ENCODE measurements at regions not wholly inside any gene's neighbourhood (a gene's known extent, or its start where the extent isn't known, plus 50 kb on each side); places are given as distances from the start of the nearest gene placed in this dataset.

- Histone ChIP-seq H2AFZ (ENCODE audit: low read length) (no peak overlapping the region), H3K27me3 (ENCODE audit: insufficient read depth, low read length, poor library complexity, severe bottlenecking) (no peaks in the 10 kb centered on the region)
These were observed 2539.0 kb upstream of the PCDH20 start for GRCh38 chr13:63954683-63955082.

GRCh38 chr13:63948045-63948444, 2532.4 kb upstream of the PCDH20 start:
- TF ChIP-seq EZH2phosphoT487 (IDR thresholded peaks at IDR 0.05; ENCODE audit: borderline replicate concordance) = no peak
- TF ChIP-seq, protein P1, sequence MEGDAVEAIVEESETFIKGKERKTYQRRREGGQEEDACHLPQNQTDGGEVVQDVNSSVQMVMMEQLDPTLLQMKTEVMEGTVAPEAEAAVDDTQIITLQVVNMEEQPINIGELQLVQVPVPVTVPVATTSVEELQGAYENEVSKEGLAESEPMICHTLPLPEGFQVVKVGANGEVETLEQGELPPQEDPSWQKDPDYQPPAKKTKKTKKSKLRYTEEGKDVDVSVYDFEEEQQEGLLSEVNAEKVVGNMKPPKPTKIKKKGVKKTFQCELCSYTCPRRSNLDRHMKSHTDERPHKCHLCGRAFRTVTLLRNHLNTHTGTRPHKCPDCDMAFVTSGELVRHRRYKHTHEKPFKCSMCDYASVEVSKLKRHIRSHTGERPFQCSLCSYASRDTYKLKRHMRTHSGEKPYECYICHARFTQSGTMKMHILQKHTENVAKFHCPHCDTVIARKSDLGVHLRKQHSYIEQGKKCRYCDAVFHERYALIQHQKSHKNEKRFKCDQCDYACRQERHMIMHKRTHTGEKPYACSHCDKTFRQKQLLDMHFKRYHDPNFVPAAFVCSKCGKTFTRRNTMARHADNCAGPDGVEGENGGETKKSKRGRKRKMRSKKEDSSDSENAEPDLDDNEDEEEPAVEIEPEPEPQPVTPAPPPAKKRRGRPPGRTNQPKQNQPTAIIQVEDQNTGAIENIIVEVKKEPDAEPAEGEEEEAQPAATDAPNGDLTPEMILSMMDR (conservative IDR thresholded peaks at IDR 0.05; ENCODE audit: low read length) = no peak
- Histone ChIP-seq H3K9ac (ENCODE audit: low read depth, low read length, poor library complexity, severe bottlenecking) (no peak overlapping the region), H3K27me3 (ENCODE audit: insufficient read depth, low read length, poor library complexity, severe bottlenecking) (no peaks in the 10 kb centered on the region), H2AFZ (ENCODE audit: low read length) (no peak overlapping the region), H3K79me2 (ENCODE audit: insufficient read depth, low read length) (no peaks in the 10 kb centered on the region), H3K4me2 (ENCODE audit: low read depth, low read length, poor library complexity, severe bottlenecking) (no peak overlapping the region), H3K9me3 (ENCODE audit: insufficient read depth, low read depth, low read length) (peaks cover 3% of the 10 kb centered on the region; the same call in 1 of the 2 replicates), H3K36me3 (ENCODE audit: insufficient read depth, low read length) (no peaks in the 10 kb centered on the region), H3K9me2 (replicated peaks; ENCODE audit: low read depth, low read length) (no peaks in the 10 kb centered on the region), H3K4me3 (ENCODE audit: low read length, poor library complexity, severe bottlenecking) (no peak overlapping the region), H3F3A (ENCODE audit: low read depth) (no peaks in the 10 kb centered on the region), H4K20me1 (ENCODE audit: insufficient read depth, low read length, poor library complexity, severe bottlenecking) (no peaks in the 10 kb centered on the region), H3K4me1 (ENCODE audit: insufficient read depth, low read length, poor library complexity, severe bottlenecking) (no peaks in the 10 kb centered on the region)

More at GRCh38 chr13:63954683-63955082, 2539.0 kb upstream of the PCDH20 start:
- Histone ChIP-seq H3K9me3 (ENCODE audit: insufficient read depth, low read depth, low read length) (peaks cover 3% of the 10 kb centered on the region; the same call in 1 of the 2 replicates), H3F3A (ENCODE audit: low read depth) (no peaks in the 10 kb centered on the region), H3K36me3 (ENCODE audit: insufficient read depth, low read length) (no peaks in the 10 kb centered on the region), H3K4me3 (ENCODE audit: low read length, poor library complexity, severe bottlenecking) (no peak overlapping the region), H3K9ac (ENCODE audit: low read depth, low read length, poor library complexity, severe bottlenecking) (no peak overlapping the region), H4K20me1 (ENCODE audit: insufficient read depth, low read length, poor library complexity, severe bottlenecking) (no peaks in the 10 kb centered on the region), H3K79me2 (ENCODE audit: insufficient read depth, low read length) (no peaks in the 10 kb centered on the region), H3K9me2 (replicated peaks; ENCODE audit: low read depth, low read length) (no peaks in the 10 kb centered on the region), H3K4me2 (ENCODE audit: low read depth, low read length, poor library complexity, severe bottlenecking) (no peak overlapping the region), H3K4me1 (ENCODE audit: insufficient read depth, low read length, poor library complexity, severe bottlenecking) (no peaks in the 10 kb centered on the region)
- TF ChIP-seq, protein P1 (conservative IDR thresholded peaks at IDR 0.05; ENCODE audit: low read length) = peak; percentile 29
- TF ChIP-seq EZH2phosphoT487 (IDR thresholded peaks at IDR 0.05; ENCODE audit: borderline replicate concordance) = no peak

DNA sequence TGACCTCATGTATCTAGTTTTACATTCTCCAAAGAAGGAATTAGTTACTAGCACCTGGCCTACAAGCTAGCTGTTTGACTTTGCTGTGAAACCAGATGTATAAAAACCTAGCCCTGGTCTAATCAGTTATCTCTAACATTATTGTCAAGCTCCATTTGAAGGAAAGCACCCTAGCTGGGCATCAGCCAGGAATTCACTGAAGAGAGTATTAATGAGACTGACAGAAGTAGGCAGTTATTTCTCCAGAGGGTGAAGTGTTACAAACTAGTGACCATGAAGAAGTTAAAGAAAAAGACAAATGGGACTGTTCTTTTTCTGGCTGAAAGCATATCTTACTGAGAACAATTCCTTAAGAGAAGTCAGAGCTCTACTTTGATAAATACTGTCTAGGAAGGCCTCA, 2529.3 kb upstream of the PCDH20 start:
- H3K79me2 ChIP-seq (ENCODE audit: insufficient read depth, low read length) = no peaks in the 10 kb centered on the region
- H4K20me1 ChIP-seq (ENCODE audit: insufficient read depth, low read length, poor library complexity, severe bottlenecking) = no peaks in the 10 kb centered on the region
- H3K9ac ChIP-seq (ENCODE audit: low read depth, low read length, poor library complexity, severe bottlenecking) = no peak overlapping the region
- no peak for TF ChIP-seq EZH2phosphoT487 (IDR thresholded peaks at IDR 0.05; ENCODE audit: borderline replicate concordance)
- TF ChIP-seq, protein P1 (conservative IDR thresholded peaks at IDR 0.05; ENCODE audit: low read length) = no peak
- no peaks in the 10 kb centered on the region for H3K4me1 ChIP-seq (ENCODE audit: insufficient read depth, low read length, poor library complexity, severe bottlenecking)
- H3F3A ChIP-seq (ENCODE audit: low read depth) = no peaks in the 10 kb centered on the region
- H3K4me2 ChIP-seq (ENCODE audit: low read depth, low read length, poor library complexity, severe bottlenecking) = no peak overlapping the region
- H3K9me3 ChIP-seq (ENCODE audit: insufficient read depth, low read depth, low read length) = no peaks in the 10 kb centered on the region
- H3K27me3 ChIP-seq (ENCODE audit: insufficient read depth, low read length, poor library complexity, severe bottlenecking) = no peaks in the 10 kb centered on the region
- peak overlapping the region; percentile 27; the same call in 1 of the 2 replicates for H2AFZ ChIP-seq (ENCODE audit: low read length)
- no peaks in the 10 kb centered on the region for H3K36me3 ChIP-seq (ENCODE audit: insufficient read depth, low read length)
- H3K4me3 ChIP-seq (ENCODE audit: low read length, poor library complexity, severe bottlenecking) = no peak overlapping the region
- no peaks in the 10 kb centered on the region for H3K9me2 ChIP-seq (replicated peaks; ENCODE audit: low read depth, low read length)

Measured in Loucy (cell line).